ENCODE measurements at regions not wholly inside any gene's neighbourhood (a gene's known extent, or its start where the extent isn't known, plus 50 kb on each side); places are given as distances from the start of the nearest gene placed in this dataset.

DNA sequence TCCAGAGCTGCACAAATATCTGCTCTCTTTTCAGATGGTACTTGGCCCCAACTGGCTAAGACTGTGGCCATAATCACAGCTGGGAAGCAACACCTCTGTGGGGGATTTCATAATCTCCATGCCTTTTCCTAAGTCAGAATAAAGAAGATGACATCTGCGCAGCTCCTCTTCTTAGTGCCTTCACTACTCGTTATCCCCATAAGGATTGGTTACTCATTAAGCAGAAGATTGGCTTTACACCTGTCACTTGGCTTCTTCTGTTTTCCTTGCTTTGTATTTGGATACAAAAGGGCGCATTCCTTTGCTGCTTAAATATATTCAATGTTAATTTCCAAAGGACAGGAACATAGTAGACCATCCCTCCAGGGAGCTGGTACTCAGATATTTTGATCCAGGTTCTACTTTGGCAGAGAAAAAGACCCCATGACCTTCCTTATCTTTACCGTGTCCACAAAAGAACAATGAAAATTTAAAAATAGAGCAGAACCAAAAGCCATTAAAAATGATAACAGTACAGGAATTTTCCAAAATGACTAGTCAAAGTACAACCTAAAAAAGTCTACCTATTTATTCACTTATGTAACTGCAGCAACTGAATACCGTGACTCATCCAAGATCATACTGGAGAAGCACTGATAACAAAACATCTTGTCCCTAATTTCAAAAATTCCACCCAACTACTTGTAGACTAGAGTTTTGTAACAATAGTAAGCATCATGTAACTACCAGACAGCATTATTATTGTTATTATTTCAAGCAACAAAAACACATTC is 352.3 kb upstream of the TMPO start:
- Histone ChIP-seq H3K4me1 (ENCODE audit: control insufficient read depth, insufficient read depth, low read length) (no peaks in the 10 kb centered on the region), H3K4me3 (ENCODE audit: low read depth, low read length) (no peak overlapping the region), H3K9ac (ENCODE audit: low read depth, low read length) (no peak overlapping the region), H3K36me3 (ENCODE audit: control insufficient read depth, insufficient read depth, low read length) (no peaks in the 10 kb centered on the region), H3K27ac (ENCODE audit: low read depth, low read length) (no peak overlapping the region), H3K27me3 (ENCODE audit: control insufficient read depth, insufficient read depth, low read length) (no peaks in the 10 kb centered on the region), H3K9me3 (ENCODE audit: control insufficient read depth, insufficient read depth, low read length) (no peaks in the 10 kb centered on the region)

DNA sequence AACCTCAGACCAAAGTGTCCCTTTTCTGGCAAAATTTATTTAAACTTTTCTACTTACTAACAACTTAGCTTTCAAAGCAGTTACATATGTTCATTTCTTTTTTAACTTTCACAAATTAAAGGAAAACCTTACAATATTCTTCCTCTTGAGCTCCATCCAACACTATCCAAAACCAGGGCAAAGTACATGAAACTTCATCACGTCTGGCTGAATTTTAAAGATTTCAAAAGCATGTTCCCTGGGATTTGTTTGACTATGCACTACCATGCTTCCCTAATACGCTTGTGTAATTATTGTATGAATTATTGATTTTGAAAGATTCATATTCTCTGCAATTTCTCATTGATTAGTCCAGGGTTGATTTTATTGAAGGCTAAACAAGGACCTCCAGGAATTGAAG is 343.1 kb upstream of the TMPO start:
- Histone ChIP-seq H3K9me3 (ENCODE audit: control insufficient read depth, insufficient read depth, low read length) (no peaks in the 10 kb centered on the region), H3K4me1 (ENCODE audit: control insufficient read depth, insufficient read depth, low read length) (no peaks in the 10 kb centered on the region), H3K9ac (ENCODE audit: low read depth, low read length) (no peak overlapping the region), H3K36me3 (ENCODE audit: control insufficient read depth, insufficient read depth, low read length) (no peaks in the 10 kb centered on the region), H3K27me3 (ENCODE audit: control insufficient read depth, insufficient read depth, low read length) (no peaks in the 10 kb centered on the region), H3K4me3 (ENCODE audit: low read depth, low read length) (no peak overlapping the region), H3K27ac (ENCODE audit: low read depth, low read length) (no peak overlapping the region)

- H3K9me3 ChIP-seq (ENCODE audit: control insufficient read depth, insufficient read depth, low read length) = no peaks in the 10 kb centered on the region
- H3K27ac ChIP-seq (ENCODE audit: low read depth, low read length) = no peak overlapping the region
- H3K27me3 ChIP-seq (ENCODE audit: control insufficient read depth, insufficient read depth, low read length) = no peaks in the 10 kb centered on the region
- H3K9ac ChIP-seq (ENCODE audit: low read depth, low read length) = no peak overlapping the region
- H3K4me1 ChIP-seq (ENCODE audit: control insufficient read depth, insufficient read depth, low read length) = no peaks in the 10 kb centered on the region
- H3K4me3 ChIP-seq (ENCODE audit: low read depth, low read length) = no peak overlapping the region
- no peaks in the 10 kb centered on the region for H3K36me3 ChIP-seq (ENCODE audit: control insufficient read depth, insufficient read depth, low read length)
These were observed 342.6 kb upstream of the TMPO start for GRCh38 chr12:98172801-98173200.

DNA sequence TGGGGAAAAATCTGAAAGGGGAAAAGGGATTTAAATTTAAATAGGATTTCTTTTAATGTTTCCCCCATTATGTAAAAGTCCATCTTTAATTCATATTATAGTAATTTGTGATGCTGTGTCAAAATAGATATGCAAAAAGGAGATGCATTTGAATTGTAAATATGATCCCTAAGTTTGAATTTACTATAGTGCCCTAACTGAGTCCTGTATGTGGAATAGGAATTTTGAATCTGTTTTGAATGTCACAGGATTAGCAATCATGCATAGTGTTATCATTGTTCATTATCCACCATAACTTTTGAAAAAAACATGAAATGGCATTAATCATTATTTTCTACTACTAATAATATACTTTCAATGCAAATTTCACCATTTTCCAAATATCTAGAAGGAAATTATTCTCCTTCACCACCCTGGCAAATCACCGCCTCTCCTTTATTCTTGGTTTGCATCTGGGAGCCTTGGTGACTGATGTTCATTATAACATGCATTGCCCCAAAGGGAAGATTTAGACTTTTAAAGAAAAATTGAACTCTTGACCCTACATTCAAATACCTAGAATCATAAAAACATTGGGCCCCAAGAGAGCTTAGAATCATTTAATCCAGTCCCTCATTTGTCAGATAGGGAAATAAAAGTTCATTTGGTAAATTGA is 341.5 kb upstream of the TMPO start:
- Histone ChIP-seq H3K9me3 (ENCODE audit: control insufficient read depth, insufficient read depth, low read length) (no peaks in the 10 kb centered on the region), H3K4me1 (ENCODE audit: control insufficient read depth, insufficient read depth, low read length) (no peaks in the 10 kb centered on the region), H3K4me3 (ENCODE audit: low read depth, low read length) (no peak overlapping the region), H3K27ac (ENCODE audit: low read depth, low read length) (no peak overlapping the region), H3K36me3 (ENCODE audit: control insufficient read depth, insufficient read depth, low read length) (no peaks in the 10 kb centered on the region), H3K27me3 (ENCODE audit: control insufficient read depth, insufficient read depth, low read length) (no peaks in the 10 kb centered on the region), H3K9ac (ENCODE audit: low read depth, low read length) (no peak overlapping the region)

- H3K9me3 ChIP-seq (ENCODE audit: control insufficient read depth, insufficient read depth, low read length) = no peaks in the 10 kb centered on the region
- H3K36me3 ChIP-seq (ENCODE audit: control insufficient read depth, insufficient read depth, low read length) = no peaks in the 10 kb centered on the region
- H3K27ac ChIP-seq (ENCODE audit: low read depth, low read length) = no peak overlapping the region
- H3K4me1 ChIP-seq (ENCODE audit: control insufficient read depth, insufficient read depth, low read length) = no peaks in the 10 kb centered on the region
- H3K9ac ChIP-seq (ENCODE audit: low read depth, low read length) = no peak overlapping the region
- H3K4me3 ChIP-seq (ENCODE audit: low read depth, low read length) = no peak overlapping the region
- no peaks in the 10 kb centered on the region for H3K27me3 ChIP-seq (ENCODE audit: control insufficient read depth, insufficient read depth, low read length)
These were observed 341.0 kb upstream of the TMPO start for GRCh38 chr12:98174428-98174809.

DNA sequence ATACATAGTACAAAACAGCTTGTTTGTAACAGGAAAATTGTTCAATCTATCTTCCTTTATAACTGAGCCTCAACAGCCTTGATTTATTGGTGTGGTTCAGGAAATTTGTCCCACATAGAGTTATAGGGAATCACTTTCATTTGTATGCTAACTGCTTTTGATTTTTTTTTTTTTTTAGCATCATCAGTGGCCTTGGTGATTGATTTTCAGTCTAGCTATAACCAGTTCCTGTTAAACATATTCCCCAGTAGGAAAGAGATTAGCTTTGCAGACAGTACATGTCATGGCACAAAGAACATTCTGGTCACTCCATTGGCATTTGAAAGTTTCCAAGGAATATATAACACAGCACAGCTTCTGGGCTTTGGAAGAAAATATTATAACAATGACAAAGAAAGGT is 337.3 kb upstream of the TMPO start:
- Histone ChIP-seq H3K27me3 (ENCODE audit: control insufficient read depth, insufficient read depth, low read length) (no peaks in the 10 kb centered on the region), H3K9ac (ENCODE audit: low read depth, low read length) (no peak overlapping the region), H3K9me3 (ENCODE audit: control insufficient read depth, insufficient read depth, low read length) (no peaks in the 10 kb centered on the region), H3K36me3 (ENCODE audit: control insufficient read depth, insufficient read depth, low read length) (no peaks in the 10 kb centered on the region), H3K27ac (ENCODE audit: low read depth, low read length) (no peak overlapping the region), H3K4me3 (ENCODE audit: low read depth, low read length) (no peak overlapping the region), H3K4me1 (ENCODE audit: control insufficient read depth, insufficient read depth, low read length) (peaks cover 6% of the 10 kb centered on the region; the same call in 1 of the 2 replicates)

- Histone ChIP-seq H3K9ac (ENCODE audit: low read depth, low read length) (no peak overlapping the region), H3K4me1 (ENCODE audit: control insufficient read depth, insufficient read depth, low read length) (peaks cover 6% of the 10 kb centered on the region; the same call in 1 of the 2 replicates), H3K9me3 (ENCODE audit: control insufficient read depth, insufficient read depth, low read length) (no peaks in the 10 kb centered on the region), H3K4me3 (ENCODE audit: low read depth, low read length) (no peak overlapping the region), H3K27me3 (ENCODE audit: control insufficient read depth, insufficient read depth, low read length) (no peaks in the 10 kb centered on the region), H3K27ac (ENCODE audit: low read depth, low read length) (no peak overlapping the region), H3K36me3 (ENCODE audit: control insufficient read depth, insufficient read depth, low read length) (no peaks in the 10 kb centered on the region)
These were observed 336.2 kb upstream of the TMPO start for GRCh38 chr12:98179151-98179550.

DNA sequence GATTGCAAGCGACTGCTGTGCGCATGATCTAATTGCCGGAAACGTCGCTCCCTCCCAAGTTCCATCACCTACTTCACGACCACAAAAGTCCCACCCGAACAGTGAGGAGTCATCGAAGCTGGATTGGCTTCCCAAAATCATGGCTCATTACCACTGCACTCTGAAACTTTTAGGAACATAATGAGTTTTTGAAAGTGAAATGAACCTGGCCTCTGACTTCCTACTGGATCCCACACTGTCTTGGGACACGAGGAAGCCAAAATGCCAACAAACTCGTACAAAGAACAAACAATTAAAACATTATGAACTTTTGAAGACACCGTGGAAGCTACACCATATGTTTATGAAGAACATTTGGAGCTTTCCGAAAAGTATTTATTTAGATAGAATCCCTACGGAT is 334.8 kb upstream of the TMPO start:
- Histone ChIP-seq H3K27ac (ENCODE audit: low read depth, low read length) (no peak overlapping the region), H3K36me3 (ENCODE audit: control insufficient read depth, insufficient read depth, low read length) (no peaks in the 10 kb centered on the region), H3K9me3 (ENCODE audit: control insufficient read depth, insufficient read depth, low read length) (no peaks in the 10 kb centered on the region), H3K4me1 (ENCODE audit: control insufficient read depth, insufficient read depth, low read length) (peaks cover 6% of the 10 kb centered on the region; the same call in 1 of the 2 replicates), H3K4me3 (ENCODE audit: low read depth, low read length) (no peak overlapping the region), H3K9ac (ENCODE audit: low read depth, low read length) (no peak overlapping the region), H3K27me3 (ENCODE audit: control insufficient read depth, insufficient read depth, low read length) (no peaks in the 10 kb centered on the region)

- Histone ChIP-seq H3K36me3 (ENCODE audit: control insufficient read depth, insufficient read depth, low read length) (no peaks in the 10 kb centered on the region), H3K9me3 (ENCODE audit: control insufficient read depth, insufficient read depth, low read length) (no peaks in the 10 kb centered on the region), H3K4me3 (ENCODE audit: low read depth, low read length) (no peak overlapping the region), H3K9ac (ENCODE audit: low read depth, low read length) (no peak overlapping the region), H3K27ac (ENCODE audit: low read depth, low read length) (no peak overlapping the region), H3K4me1 (ENCODE audit: control insufficient read depth, insufficient read depth, low read length) (peaks cover 6% of the 10 kb centered on the region; the same call in 1 of the 2 replicates), H3K27me3 (ENCODE audit: control insufficient read depth, insufficient read depth, low read length) (no peaks in the 10 kb centered on the region)
These were observed 332.6 kb upstream of the TMPO start for GRCh38 chr12:98182821-98183220.

DNA sequence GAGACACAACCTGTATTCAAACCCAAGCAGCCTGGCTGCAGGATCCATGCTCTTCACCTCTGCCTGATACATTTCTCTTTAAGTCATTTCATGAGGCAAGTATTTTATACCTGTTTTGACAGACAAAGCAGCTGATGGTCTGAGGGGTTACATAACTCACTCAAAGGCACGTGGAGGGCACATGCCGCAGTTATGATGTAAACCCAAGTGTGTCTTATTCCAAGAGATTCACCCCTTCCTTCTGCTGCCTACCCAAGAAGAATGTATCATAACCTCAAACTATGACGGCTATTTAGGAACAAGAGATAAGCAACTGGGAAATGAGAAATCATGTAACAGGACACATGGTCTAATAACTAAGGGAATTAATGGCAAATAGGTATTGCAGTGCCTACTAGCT is 329.8 kb upstream of the TMPO start:
- H3K27me3 ChIP-seq (ENCODE audit: control insufficient read depth, insufficient read depth, low read length) = no peaks in the 10 kb centered on the region
- H3K9ac ChIP-seq (ENCODE audit: low read depth, low read length) = no peak overlapping the region
- no peak overlapping the region for H3K27ac ChIP-seq (ENCODE audit: low read depth, low read length)
- no peak overlapping the region for H3K4me3 ChIP-seq (ENCODE audit: low read depth, low read length)
- H3K4me1 ChIP-seq (ENCODE audit: control insufficient read depth, insufficient read depth, low read length) = peaks cover 6% of the 10 kb centered on the region; the same call in 1 of the 2 replicates
- no peaks in the 10 kb centered on the region for H3K36me3 ChIP-seq (ENCODE audit: control insufficient read depth, insufficient read depth, low read length)
- no peaks in the 10 kb centered on the region for H3K9me3 ChIP-seq (ENCODE audit: control insufficient read depth, insufficient read depth, low read length)

- Histone ChIP-seq H3K27me3 (ENCODE audit: control insufficient read depth, insufficient read depth, low read length) (no peaks in the 10 kb centered on the region), H3K4me3 (ENCODE audit: low read depth, low read length) (no peak overlapping the region), H3K36me3 (ENCODE audit: control insufficient read depth, insufficient read depth, low read length) (no peaks in the 10 kb centered on the region), H3K4me1 (ENCODE audit: control insufficient read depth, insufficient read depth, low read length) (no peaks in the 10 kb centered on the region; the same call in 1 of the 2 replicates), H3K27ac (ENCODE audit: low read depth, low read length) (no peak overlapping the region), H3K9me3 (ENCODE audit: control insufficient read depth, insufficient read depth, low read length) (no peaks in the 10 kb centered on the region), H3K9ac (ENCODE audit: low read depth, low read length) (no peak overlapping the region)
These were observed 326.7 kb upstream of the TMPO start for GRCh38 chr12:98188650-98189077.

Measured in HUES48 (cell line).